ENCODE measurements at regions not wholly inside any gene's neighbourhood (a gene's known extent, or its start where the extent isn't known, plus 50 kb on each side); places are given as distances from the start of the nearest gene placed in this dataset.

- Histone ChIP-seq H3K36me3 (ENCODE audit: insufficient read depth, low read length) (no peaks in the 10 kb centered on the region), H3K4me3 (ENCODE audit: low read length in 2 of 2) (no peak overlapping the region), H3K4me1 (ENCODE audit: insufficient read depth, low read length) (no peaks in the 10 kb centered on the region), H3K27ac (ENCODE audit: low read depth, low read length) (no peak overlapping the region), H3K27me3 (ENCODE audit: insufficient read depth, low read length) (no peaks in the 10 kb centered on the region), H3K9me3 (ENCODE audit: control insufficient read depth in 1 of 2, low read length in 2 of 2) (no peaks in the 10 kb centered on the region)
- Mint-ChIP-seq H3K27ac (no peak overlapping the region), H3K9me3 (peaks cover 0 to 3% (median 0%) of the 10 kb centered on the region in 8 donors), H3K4me1 (peaks cover 3 to 7% (median 4%) of the 10 kb centered on the region in 4 donors), H3K4me3 (no peak overlapping the region), H3K36me3 (no peaks in the 10 kb centered on the region), H3K27me3 (peaks cover 10 to 19% of the 10 kb centered on the region in 2 donors)
- intact Hi-C loops (cut with micrococcal nuclease) = no loop called here
- ChIA-PET POLR2A (ENCODE audit: partially characterized antibody) (no interaction called here), CTCF (ENCODE audit: partially characterized antibody) (no interaction called here)
- DNase-seq = no peak
Measured at GRCh38 chr1:163406772-163407171, 85.0 kb downstream of the NUF2 start.

- Histone ChIP-seq H3K36me3 (ENCODE audit: insufficient read depth, low read length) (no peaks in the 10 kb centered on the region), H3K4me3 (ENCODE audit: low read length in 2 of 2) (no peak overlapping the region), H3K27me3 (ENCODE audit: insufficient read depth, low read length) (no peaks in the 10 kb centered on the region), H3K4me1 (ENCODE audit: insufficient read depth, low read length) (no peaks in the 10 kb centered on the region), H3K27ac (ENCODE audit: low read depth, low read length) (no peak overlapping the region), H3K9me3 (ENCODE audit: control insufficient read depth in 1 of 2, low read length in 2 of 2) (no peaks in the 10 kb centered on the region)
- H3K4me1 Mint-ChIP-seq = peaks cover 3 to 7% (median 4%) of the 10 kb centered on the region in 4 donors
- no peak overlapping the region for H3K4me3 Mint-ChIP-seq
- no peak for DNase-seq
- intact Hi-C loops (cut with micrococcal nuclease) = no loop called here
- CTCF ChIA-PET (ENCODE audit: partially characterized antibody) = no interaction called here
- H3K27ac Mint-ChIP-seq = no peak overlapping the region
- H3K36me3 Mint-ChIP-seq = no peaks in the 10 kb centered on the region
- peaks cover 7 to 14% of the 10 kb centered on the region in 2 donors for H3K27me3 Mint-ChIP-seq
- peaks cover 0 to under 1% (median 0%) of the 10 kb centered on the region in 8 donors for H3K9me3 Mint-ChIP-seq
- POLR2A ChIA-PET (ENCODE audit: partially characterized antibody) = no interaction called here
Measured at GRCh38 chr1:163408262-163408661, 86.5 kb downstream of the NUF2 start.

GRCh38 chr1:163410073-163410999 lies 88.6 kb downstream of the NUF2 start:
- Mint-ChIP-seq H3K4me1 (peaks cover 3 to 7% (median 4%) of the 10 kb centered on the region in 4 donors), H3K4me3 (peak overlapping the region in 3 of 8 donors; percentile 2 to 32 (median 15)), H3K36me3 (no peaks in the 10 kb centered on the region), H3K27ac (no peak overlapping the region), H3K9me3 (no peaks in the 10 kb centered on the region), H3K27me3 (peaks cover 9 to 14% of the 10 kb centered on the region in 2 donors)
- Histone ChIP-seq H3K27me3 (ENCODE audit: insufficient read depth, low read length) (no peaks in the 10 kb centered on the region), H3K4me1 (ENCODE audit: insufficient read depth, low read length) (no peaks in the 10 kb centered on the region), H3K4me3 (ENCODE audit: low read length in 2 of 2) (no peak overlapping the region), H3K27ac (ENCODE audit: low read depth, low read length) (no peak overlapping the region), H3K36me3 (ENCODE audit: insufficient read depth, low read length) (no peaks in the 10 kb centered on the region), H3K9me3 (ENCODE audit: control insufficient read depth in 1 of 2, low read length in 2 of 2) (no peaks in the 10 kb centered on the region)
- DNase-seq = peak in 3 of 5 donors; percentile 0 to 2 (median 1)
- ChIA-PET CTCF (ENCODE audit: partially characterized antibody) (no interaction called here), POLR2A (ENCODE audit: partially characterized antibody) (no interaction called here)
- intact Hi-C loops (cut with micrococcal nuclease) = no loop called here

- H3K36me3 ChIP-seq (ENCODE audit: insufficient read depth, low read length) = no peaks in the 10 kb centered on the region
- no peaks in the 10 kb centered on the region for H3K27me3 ChIP-seq (ENCODE audit: insufficient read depth, low read length)
- H3K4me1 Mint-ChIP-seq = peaks cover 3 to 7% (median 4%) of the 10 kb centered on the region in 4 donors
- no peaks in the 10 kb centered on the region for H3K4me1 ChIP-seq (ENCODE audit: insufficient read depth, low read length)
- POLR2A ChIA-PET (ENCODE audit: partially characterized antibody) = no interaction called here
- H3K27me3 Mint-ChIP-seq = peaks cover 9 to 14% of the 10 kb centered on the region in 2 donors
- no peak overlapping the region for H3K27ac ChIP-seq (ENCODE audit: low read depth, low read length)
- no peak overlapping the region for H3K4me3 ChIP-seq (ENCODE audit: low read length in 2 of 2)
- intact Hi-C loops (cut with micrococcal nuclease) = no loop called here
- CTCF ChIA-PET (ENCODE audit: partially characterized antibody) = no interaction called here
- H3K9me3 Mint-ChIP-seq = no peaks in the 10 kb centered on the region
- H3K4me3 Mint-ChIP-seq = no peak overlapping the region
- H3K9me3 ChIP-seq (ENCODE audit: control insufficient read depth in 1 of 2, low read length in 2 of 2) = no peaks in the 10 kb centered on the region
- no peak for DNase-seq
- no peaks in the 10 kb centered on the region for H3K36me3 Mint-ChIP-seq
- H3K27ac Mint-ChIP-seq = no peak overlapping the region
Measured at GRCh38 chr1:163412221-163412620, 90.5 kb downstream of the NUF2 start.

GRCh38 chr1:163414778-163415177 lies 93.0 kb downstream of the NUF2 start:
- H3K9me3 Mint-ChIP-seq = peaks cover 0 to 2% (median 0%) of the 10 kb centered on the region in 8 donors
- intact Hi-C loops (cut with micrococcal nuclease) = no loop called here
- no peaks in the 10 kb centered on the region for H3K36me3 Mint-ChIP-seq
- DNase-seq = no peak
- POLR2A ChIA-PET (ENCODE audit: partially characterized antibody) = no interaction called here
- peaks cover 3 to 7% (median 4%) of the 10 kb centered on the region in 4 donors for H3K4me1 Mint-ChIP-seq
- no peaks in the 10 kb centered on the region for H3K27me3 ChIP-seq (ENCODE audit: insufficient read depth, low read length)
- no peaks in the 10 kb centered on the region for H3K9me3 ChIP-seq (ENCODE audit: control insufficient read depth in 1 of 2, low read length in 2 of 2)
- H3K4me3 Mint-ChIP-seq = no peak overlapping the region
- CTCF ChIA-PET (ENCODE audit: partially characterized antibody) = no interaction called here
- H3K27ac ChIP-seq (ENCODE audit: low read depth, low read length) = no peak overlapping the region
- no peaks in the 10 kb centered on the region for H3K36me3 ChIP-seq (ENCODE audit: insufficient read depth, low read length)
- H3K4me1 ChIP-seq (ENCODE audit: insufficient read depth, low read length) = no peaks in the 10 kb centered on the region
- no peak overlapping the region for H3K4me3 ChIP-seq (ENCODE audit: low read length in 2 of 2)
- peaks cover 2 to 12% of the 10 kb centered on the region in 2 donors for H3K27me3 Mint-ChIP-seq
- H3K27ac Mint-ChIP-seq = no peak overlapping the region

GRCh38 chr1:163421701-163422100 lies 99.9 kb downstream of the NUF2 start:
- Mint-ChIP-seq H3K9me3 (peaks cover 0 to 2% (median 0%) of the 10 kb centered on the region in 8 donors), H3K27me3 (peaks cover 0 to 3% of the 10 kb centered on the region in 2 donors), H3K27ac (no peak overlapping the region), H3K4me1 (no peaks in the 10 kb centered on the region), H3K4me3 (no peak overlapping the region), H3K36me3 (no peaks in the 10 kb centered on the region)
- Histone ChIP-seq H3K4me3 (ENCODE audit: low read length in 2 of 2) (no peak overlapping the region), H3K27me3 (ENCODE audit: insufficient read depth, low read length) (no peaks in the 10 kb centered on the region), H3K36me3 (ENCODE audit: insufficient read depth, low read length) (no peaks in the 10 kb centered on the region), H3K9me3 (ENCODE audit: control insufficient read depth in 1 of 2, low read length in 2 of 2) (no peaks in the 10 kb centered on the region), H3K27ac (ENCODE audit: low read depth, low read length) (no peak overlapping the region), H3K4me1 (ENCODE audit: insufficient read depth, low read length) (no peaks in the 10 kb centered on the region)
- intact Hi-C loops (cut with micrococcal nuclease) = no loop called here
- ChIA-PET CTCF (ENCODE audit: partially characterized antibody) (no interaction called here), POLR2A (ENCODE audit: partially characterized antibody) (no interaction called here)
- no peak for DNase-seq

GRCh38 chr1:163422738-163423404 lies 101.1 kb downstream of the NUF2 start:
- Histone ChIP-seq H3K27me3 (ENCODE audit: insufficient read depth, low read length) (no peaks in the 10 kb centered on the region), H3K4me3 (ENCODE audit: low read length in 2 of 2) (no peak overlapping the region), H3K4me1 (ENCODE audit: insufficient read depth, low read length) (no peaks in the 10 kb centered on the region), H3K27ac (ENCODE audit: low read depth, low read length) (no peak overlapping the region), H3K36me3 (ENCODE audit: insufficient read depth, low read length) (no peaks in the 10 kb centered on the region), H3K9me3 (ENCODE audit: control insufficient read depth in 1 of 2, low read length in 2 of 2) (no peaks in the 10 kb centered on the region)
- peaks cover 0 to 3% of the 10 kb centered on the region in 2 donors for H3K27me3 Mint-ChIP-seq
- intact Hi-C loops (cut with micrococcal nuclease) = no loop called here
- POLR2A ChIA-PET (ENCODE audit: partially characterized antibody) = no interaction called here
- no peak for DNase-seq
- CTCF ChIA-PET (ENCODE audit: partially characterized antibody) = no interaction called here
- no peak overlapping the region for H3K4me3 Mint-ChIP-seq
- H3K36me3 Mint-ChIP-seq = no peaks in the 10 kb centered on the region
- no peak overlapping the region for H3K27ac Mint-ChIP-seq
- peaks cover 0 to 2% (median 0%) of the 10 kb centered on the region in 8 donors for H3K9me3 Mint-ChIP-seq
- H3K4me1 Mint-ChIP-seq = no peaks in the 10 kb centered on the region
